GM12892 (cell line): ENCODE measurements at regions not wholly inside any gene's neighbourhood (a gene's known extent, or its start where the extent isn't known, plus 50 kb on each side); places are given as distances from the start of the nearest gene placed in this dataset.
"Not testable (repeated sequence)": the region's sequence is repeated elsewhere in the genome, so short reads cannot be mapped to it uniquely, and the experiment has no call there.

Experiments used
- DNase-seq: peaks from one replicate; pipeline ENCODE4 v3.0.0; 2011; ENCODE audit not compliant: insufficient read length
- FAIRE-seq: peaks from 2 replicates; lab custom pipeline; 2011; peaks lifted over from hg19 to GRCh38; lab: Jason Lieb, UNC
- POLR2A ChIP-seq: IDR thresholded peaks from 2 replicates; pipeline ENCODE4 v1.6.1; 2011; ENCODE audit warnings: low read depth, low read length, control low read depth
- POLR2AphosphoS5 ChIP-seq: IDR thresholded peaks from 2 replicates; pipeline ENCODE4 v1.6.1; 2011; ENCODE audit warnings: low read depth, low read length, control low read depth
- TAF1 ChIP-seq: IDR thresholded peaks from 2 replicates; pipeline ENCODE4 v1.6.1; 2011; ENCODE audit warnings: low read depth, mild to moderate bottlenecking, control low read depth, low read length, borderline replicate concordance

DNA sequence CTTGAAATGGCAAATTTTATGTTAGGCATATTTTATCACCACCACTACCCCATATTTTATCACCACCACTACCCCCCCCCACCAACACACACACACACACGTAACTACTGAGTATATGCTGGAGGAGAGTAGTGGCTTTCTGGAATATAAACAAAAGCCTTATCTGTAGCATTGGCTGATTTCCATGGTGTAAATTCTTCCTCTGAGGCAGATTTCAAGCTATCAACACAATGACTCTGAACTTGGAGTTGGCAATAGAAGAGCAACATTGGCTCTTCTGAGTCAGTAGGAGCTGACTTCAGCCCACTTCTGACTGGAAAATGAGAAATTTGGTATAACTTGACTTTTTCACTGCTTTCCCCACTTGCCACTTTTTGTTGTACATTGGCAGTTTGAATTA lies 143.0 kb downstream of the CAVIN4 start:
- FAIRE-seq, result no peak
- no peak for DNase-seq
- TF ChIP-seq POLR2AphosphoS5, result no peak
- TF ChIP-seq POLR2A, result no peak
- TF ChIP-seq TAF1, result no peak

DNA sequence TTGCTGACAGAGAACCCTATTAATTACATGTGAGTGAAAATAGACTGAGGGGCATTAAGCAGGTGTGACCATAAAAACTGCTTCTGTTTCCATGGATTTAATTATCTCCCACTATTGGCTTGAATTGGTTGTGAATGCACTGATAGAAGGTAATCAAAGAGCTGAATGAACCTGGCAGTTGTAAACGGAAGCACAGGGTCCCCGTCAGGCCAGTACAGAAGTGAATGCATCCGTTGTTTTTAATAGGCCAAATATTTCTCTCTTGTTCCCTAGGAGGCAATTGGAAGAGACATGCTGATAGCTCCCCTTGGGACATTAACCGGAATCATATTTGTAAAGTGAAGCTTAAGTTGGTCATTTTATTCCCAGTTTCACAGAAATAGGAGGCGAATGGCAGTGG lies 147.0 kb downstream of the CAVIN4 start:
- DNase-seq (no peak), FAIRE-seq (no peak)
- TF ChIP-seq TAF1, result no peak
- TF ChIP-seq POLR2AphosphoS5, result no peak
- TF ChIP-seq POLR2A, result no peak

GRCh38 chr9:100725371-100725770 lies 147.5 kb downstream of the CAVIN4 start:
- TF ChIP-seq POLR2AphosphoS5 (no peak), POLR2A (no peak)
- DNase-seq (no peak), FAIRE-seq (no peak)

DNA sequence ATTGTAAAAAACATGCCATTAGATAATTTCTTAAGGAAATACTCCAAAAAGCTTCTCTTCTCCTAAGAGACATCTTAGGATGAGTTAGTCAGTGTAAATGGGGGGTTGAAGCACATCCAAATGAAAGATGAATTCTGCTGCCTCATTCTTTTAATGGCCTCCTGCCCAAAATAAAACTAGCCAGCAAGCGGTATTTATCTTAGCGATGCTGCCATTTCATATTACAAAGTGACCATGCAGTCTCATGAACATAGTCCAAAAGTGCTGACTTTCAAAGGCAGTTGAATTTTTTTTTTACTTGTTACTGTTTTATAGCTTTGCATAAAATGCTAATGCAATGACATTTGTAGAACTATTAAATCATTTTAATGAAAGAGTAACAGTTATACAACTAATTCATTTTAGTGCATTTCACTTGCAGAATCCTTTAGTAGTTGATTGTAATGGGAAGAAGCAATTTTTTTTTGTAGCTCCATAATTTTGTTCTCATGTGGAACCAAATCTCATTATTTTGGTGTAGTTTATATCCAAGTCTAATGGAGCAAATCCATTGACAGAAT lies 151.5 kb downstream of the CAVIN4 start:
- TF ChIP-seq TAF1, result no peak
- no peak for TF ChIP-seq POLR2A
- TF ChIP-seq POLR2AphosphoS5, result no peak
- FAIRE-seq (no peak), DNase-seq (no peak)

DNA sequence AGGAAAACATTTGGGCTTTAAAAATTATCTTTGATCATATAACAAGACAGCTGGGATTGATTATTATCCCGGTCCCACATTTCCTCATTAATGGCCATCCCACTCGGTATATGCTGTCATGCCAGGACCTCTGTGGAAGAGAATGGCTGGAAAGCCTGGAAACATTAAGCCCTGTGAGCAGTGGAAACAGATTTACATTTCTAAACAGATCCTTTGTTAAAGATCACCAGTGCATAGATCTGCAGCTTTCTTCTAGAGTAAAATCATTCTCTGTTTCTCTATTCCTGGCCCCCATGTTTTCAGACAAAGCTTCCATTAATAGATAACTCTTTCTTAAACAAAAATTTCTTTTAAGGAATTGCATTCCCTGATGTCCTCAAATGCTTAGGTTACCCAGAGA lies 152.2 kb downstream of the CAVIN4 start:
- no peak for TF ChIP-seq TAF1
- no peak for TF ChIP-seq POLR2AphosphoS5
- TF ChIP-seq POLR2A, result no peak

GRCh38 chr9:100731038-100731556 lies 153.2 kb downstream of the CAVIN4 start:
- DNase-seq (no peak), FAIRE-seq (no peak)
- TF ChIP-seq POLR2A (no peak), TAF1 (no peak), POLR2AphosphoS5 (no peak)

More for the DNA sequence above, 152.2 kb downstream of the CAVIN4 start:
- DNase-seq (no peak), FAIRE-seq (no peak)

DNA sequence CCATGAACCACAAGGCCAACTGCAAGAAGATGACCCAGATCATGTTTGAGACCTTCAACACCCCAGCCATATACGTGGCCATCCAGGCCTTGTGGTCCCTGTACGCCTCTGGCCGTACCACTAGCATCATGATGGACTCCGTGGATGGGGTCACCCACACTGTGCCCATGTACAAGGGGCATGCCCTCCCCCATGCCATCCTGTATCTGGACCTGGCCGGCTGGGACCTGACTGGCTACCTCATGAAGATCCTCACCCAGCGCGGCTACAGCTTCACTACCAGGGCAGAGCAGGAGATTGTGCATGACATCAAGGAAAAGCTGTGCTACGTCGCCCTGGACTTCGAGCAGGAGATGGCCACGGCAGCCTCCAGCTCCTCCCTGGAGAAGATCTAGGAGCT lies 153.7 kb downstream of the CAVIN4 start:
- TF ChIP-seq POLR2A, result no peak
- no peak for TF ChIP-seq TAF1
- no peak for TF ChIP-seq POLR2AphosphoS5
- no peak for DNase-seq
- no peak for FAIRE-seq

DNA sequence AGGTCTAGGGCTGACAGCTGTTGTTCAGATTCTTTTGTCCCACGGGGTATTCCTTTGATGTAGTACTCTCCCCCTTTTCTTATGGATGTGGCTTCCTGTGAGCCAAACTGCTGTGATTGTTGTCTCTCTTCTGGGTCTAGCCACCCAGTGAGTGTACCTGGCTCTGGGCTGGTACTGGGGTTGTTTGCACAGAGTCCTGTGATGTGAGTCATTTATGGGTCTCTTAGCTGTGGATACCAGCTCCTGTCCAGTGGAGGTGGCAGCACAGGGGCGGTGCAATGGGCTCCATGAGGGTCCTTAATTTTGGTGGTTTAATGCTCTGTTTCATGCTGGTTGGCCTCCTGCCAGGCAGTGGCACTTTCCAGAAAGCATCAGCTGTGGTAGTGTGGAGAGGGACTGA lies 161.3 kb downstream of the CAVIN4 start:
- FAIRE-seq (no peak), DNase-seq (no peak)
- TF ChIP-seq TAF1, result no peak
- no peak for TF ChIP-seq POLR2A
- TF ChIP-seq POLR2AphosphoS5, result no peak

DNA sequence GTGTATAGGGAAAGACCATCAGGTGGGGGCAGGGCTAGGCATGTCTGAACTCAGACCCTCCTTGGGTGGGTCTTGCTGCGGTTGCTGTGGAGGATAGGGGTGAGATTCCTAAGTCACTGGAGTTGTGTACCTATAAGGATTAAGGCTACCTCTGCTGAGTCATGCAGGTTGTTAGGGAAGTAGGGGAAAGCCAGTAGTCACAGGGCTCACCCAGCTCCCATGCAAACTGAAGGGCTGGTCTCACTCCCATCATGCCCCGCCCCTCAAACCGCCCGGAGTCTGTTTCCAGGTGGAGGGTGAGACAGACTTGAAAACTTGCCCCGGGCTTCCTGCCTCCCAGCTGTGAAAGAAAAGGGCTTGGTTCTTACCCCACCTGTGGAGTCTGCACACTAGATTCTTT lies 161.8 kb downstream of the CAVIN4 start:
- no peak for FAIRE-seq
- DNase-seq, result no peak
- TF ChIP-seq POLR2AphosphoS5, result no peak
- no peak for TF ChIP-seq POLR2A
- TF ChIP-seq TAF1, result no peak

DNA sequence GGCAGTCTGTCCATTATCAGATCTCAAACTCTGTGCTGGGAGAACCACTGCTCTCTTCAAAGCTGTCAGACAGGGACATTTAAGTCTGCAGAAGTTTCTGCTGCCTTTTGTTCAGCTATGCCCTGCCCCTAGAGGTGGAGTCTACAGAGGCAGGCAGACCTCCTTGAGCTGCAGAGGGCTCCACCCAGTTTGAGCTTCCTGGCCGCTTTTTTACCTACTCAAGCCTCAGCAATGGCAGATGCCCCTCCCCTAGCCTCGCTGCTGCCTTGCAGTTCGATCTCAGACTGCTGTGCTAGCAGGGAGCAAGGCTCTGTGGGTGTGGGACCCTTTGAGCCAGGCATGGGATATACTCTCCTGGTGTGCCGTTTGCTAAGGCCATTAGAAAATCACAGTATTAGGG lies 171.1 kb downstream of the CAVIN4 start:
- not testable (repeated sequence) for FAIRE-seq, DNase-seq

GRCh38 chr9:100756217-100756616 lies 178.3 kb downstream of the CAVIN4 start:
- DNase-seq (no peak), FAIRE-seq (no peak)
- TF ChIP-seq POLR2A (no peak), TAF1 (no peak), POLR2AphosphoS5 (no peak)

- FAIRE-seq (no peak), DNase-seq (no peak)
- TF ChIP-seq POLR2AphosphoS5, result no peak
- TF ChIP-seq POLR2A, result no peak
These were observed 181.3 kb downstream of the CAVIN4 start for GRCh38 chr9:100759215-100759614.

- TF ChIP-seq POLR2AphosphoS5 (no peak), POLR2A (no peak), TAF1 (no peak)
- DNase-seq (no peak), FAIRE-seq (no peak)
These were observed 183.5 kb downstream of the CAVIN4 start for GRCh38 chr9:100761276-100761802.
